CD1c-positive myeloid dendritic cell (primary cell): ENCODE measurements at regions not wholly inside any gene's neighbourhood (a gene's known extent, or its start where the extent isn't known, plus 50 kb on each side); places are given as distances from the start of the nearest gene placed in this dataset.

Source experiments
- DNase-seq: peaks from one replicate; pipeline ENCODE4 v3.0.0-alpha.2; 2016; ENCODE audit errors: extremely low spot score

DNA sequence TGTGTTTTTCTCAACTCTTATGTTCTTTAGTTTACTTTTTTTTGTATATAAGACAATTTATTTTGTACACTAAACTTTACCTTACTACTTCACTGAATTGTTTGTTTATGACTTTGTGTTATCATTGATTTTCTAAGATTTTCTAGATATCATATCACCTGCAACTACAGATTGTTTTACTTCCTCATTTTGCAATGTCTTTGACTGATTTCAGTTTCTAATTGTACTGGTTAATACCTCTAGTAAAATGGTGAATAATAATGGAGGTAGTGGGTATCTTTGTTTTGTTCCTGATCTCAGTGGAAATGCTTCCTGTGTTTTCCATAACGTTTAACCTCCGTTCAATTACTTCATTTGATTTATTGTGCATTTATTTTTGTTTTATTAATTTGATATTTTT lies 490.2 kb downstream of the TLL1 start:
- DNase-seq, result no peak

DNA sequence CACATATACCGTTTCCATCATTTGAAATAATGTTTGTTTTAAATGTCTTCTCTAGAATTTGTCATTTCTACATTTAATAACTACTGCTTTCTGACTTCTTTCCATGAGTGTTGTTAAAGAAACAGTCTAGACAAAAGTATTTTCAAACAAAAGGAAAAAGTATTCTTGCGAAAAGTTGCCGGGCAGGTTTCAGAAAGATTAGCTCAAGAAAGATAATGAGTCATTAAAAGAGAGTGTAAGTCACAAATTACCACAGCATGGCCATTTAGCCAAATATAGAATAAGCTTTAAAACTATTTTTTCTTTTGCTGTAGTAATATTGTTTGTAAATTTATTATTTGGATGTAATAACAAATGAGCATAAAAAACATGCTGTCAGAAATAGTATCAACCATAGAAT lies 493.0 kb downstream of the TLL1 start:
- DNase-seq, result no peak

DNA sequence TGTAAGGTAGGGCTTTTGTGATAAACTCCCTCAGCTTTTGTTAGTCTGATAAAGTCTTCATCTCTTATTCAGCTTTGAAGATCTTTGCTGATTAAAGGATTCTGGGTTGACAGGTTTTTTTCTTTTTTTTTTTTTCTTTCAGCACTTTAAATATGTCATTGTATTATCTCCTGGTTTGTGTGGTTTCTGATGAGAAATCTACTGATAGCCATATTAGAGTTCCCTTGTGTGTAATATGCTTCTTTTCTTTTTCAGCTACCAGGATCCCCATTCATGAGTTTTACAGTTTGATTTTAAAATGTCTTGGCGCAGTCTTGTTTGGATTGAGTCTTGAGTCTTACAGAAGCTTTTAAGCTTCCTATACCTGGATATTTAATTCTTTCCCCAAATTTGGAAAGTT lies 504.5 kb downstream of the TLL1 start:
- no peak for DNase-seq

DNA sequence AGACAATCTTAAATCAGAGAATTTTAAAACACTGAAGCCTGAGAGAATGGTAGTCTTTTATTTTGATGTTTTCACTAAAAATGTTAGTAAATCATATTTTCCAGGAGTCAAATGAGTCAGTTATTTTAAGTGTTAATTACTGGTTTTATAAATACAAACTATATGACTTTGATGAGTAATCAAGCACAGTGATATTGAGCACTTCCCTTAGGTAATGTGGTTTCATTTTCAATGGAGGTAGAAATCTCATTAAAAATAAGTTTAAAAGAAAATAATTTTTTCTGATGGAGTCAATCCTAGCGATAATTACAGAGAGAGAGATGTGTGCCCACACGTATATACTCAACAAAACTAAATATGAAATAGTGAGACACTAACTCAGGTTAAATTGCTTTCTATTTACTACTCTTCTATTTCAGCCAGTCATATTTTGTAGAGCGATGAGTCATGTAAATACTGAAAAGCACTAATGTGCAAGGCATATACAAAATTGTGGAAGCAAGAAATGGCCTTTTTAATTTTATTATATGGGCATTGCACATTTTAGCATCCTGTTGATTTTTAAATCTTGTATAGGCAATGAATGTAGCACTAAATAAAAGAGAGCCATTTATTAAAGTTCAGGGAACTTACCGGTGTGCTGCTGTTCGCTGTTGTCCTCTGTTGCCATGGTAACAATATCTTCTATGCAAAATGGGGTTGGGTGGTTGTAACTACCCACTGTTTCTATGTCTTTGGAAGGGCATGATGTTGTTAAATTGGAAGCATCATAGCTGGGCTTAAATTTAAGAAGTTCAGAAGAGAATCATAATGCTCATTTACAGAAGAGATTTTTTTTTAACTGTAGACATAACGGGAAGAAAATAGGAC lies 513.7 kb downstream of the TLL1 start:
- DNase-seq, result no peak

DNA sequence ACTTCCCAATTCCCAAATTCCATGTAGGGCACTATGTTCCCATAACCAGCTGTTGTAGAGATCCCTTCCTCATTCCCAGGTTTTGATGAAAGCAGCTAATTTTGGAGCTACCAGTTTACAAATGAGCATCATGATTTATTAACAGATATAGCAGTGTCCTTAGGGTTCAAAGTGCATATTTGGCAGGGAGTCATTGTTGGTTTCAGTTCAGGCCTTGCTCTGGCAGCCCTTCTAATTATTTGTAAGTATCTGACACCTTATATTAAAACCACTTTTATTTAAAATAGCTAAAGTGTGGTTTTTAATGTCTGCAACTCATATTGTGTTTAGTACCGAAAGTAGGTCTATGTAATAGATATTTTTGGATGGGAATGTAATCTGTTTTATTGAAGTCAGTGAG lies 518.5 kb downstream of the TLL1 start:
- DNase-seq, result no peak

DNA sequence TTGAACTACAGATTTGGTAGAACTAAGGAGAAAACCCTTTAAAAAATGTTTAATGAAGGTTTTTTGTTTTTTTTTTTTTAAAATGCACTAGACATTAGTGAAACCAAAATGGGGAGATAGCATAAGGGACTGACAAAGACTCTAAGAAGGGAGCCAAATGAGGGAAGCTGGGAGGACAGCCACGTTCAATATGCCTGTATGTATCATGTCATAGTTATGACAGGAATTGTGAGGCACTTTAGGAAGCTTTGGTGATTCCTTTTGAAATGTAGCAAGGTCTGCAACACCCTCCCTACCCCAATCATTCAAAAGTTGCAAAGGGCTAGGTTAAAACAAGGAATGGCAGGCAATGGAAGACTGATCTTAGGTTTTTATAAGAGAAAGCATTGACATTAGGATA lies 526.0 kb downstream of the TLL1 start:
- no peak for DNase-seq

DNA sequence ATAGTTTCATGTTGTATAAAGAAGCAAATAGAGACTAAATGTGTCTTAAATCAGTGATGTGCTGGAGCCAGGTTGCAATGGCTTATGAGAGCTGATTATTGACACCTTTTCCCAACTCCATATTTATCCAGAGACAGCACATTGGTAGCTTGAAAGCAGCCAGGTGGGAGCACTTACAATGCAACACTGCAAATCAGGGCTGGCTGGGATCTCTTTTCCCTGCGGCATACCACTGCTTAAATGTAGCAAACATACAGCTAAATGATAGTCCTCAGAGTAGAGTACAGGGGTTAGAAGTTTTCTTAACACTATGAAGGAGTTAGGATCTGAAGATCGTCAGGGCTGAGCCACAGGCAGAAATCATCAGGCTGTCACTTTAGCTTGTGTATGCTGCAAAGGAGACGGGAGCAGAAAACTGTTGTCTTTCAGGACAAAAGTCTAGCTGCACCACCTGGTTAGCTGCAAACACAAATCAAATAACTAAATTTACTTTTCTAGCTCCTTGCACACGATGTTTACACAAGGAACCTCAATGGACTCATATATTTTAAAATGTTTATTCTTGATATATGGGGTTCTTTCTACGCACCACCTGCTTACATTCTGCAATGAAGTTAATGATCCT lies 527.3 kb downstream of the TLL1 start:
- no peak for DNase-seq

DNA sequence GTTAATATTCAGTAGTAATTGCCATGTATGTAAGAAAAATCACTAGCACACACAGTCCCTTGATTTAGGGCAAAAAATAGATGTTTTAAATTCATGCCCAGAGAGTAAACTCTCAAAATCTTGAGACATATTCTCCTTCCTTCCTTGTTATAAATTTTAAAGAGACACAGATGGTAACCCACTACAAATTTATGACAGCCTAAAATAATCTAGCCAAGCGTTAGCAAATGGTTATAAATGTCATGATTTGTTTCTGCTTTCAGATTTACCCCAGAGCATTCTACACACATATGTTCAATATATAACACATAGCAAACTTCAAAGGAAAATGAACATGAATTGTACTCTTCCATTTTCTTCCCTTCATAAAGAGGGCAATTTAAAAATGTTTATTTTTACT lies 540.3 kb downstream of the TLL1 start:
- DNase-seq, result no peak

DNA sequence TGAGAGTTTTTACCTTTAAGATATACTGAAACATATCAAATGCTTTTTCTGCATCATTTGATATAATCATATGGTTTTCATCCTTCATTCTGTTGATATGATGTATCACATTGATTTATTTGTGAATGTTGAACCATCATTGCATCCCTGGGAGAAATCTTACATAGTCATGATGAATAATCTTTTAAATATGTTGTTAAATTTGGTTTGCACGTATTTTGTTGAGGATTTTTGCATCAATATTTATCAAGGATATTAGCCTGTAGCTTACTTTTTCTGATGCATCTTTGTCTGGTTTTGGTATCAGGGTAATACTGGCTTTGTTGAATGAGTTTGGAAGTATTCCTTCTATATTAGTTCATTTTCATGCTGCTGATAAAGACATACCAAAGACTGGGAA lies 541.4 kb downstream of the TLL1 start:
- DNase-seq, result no peak

DNA sequence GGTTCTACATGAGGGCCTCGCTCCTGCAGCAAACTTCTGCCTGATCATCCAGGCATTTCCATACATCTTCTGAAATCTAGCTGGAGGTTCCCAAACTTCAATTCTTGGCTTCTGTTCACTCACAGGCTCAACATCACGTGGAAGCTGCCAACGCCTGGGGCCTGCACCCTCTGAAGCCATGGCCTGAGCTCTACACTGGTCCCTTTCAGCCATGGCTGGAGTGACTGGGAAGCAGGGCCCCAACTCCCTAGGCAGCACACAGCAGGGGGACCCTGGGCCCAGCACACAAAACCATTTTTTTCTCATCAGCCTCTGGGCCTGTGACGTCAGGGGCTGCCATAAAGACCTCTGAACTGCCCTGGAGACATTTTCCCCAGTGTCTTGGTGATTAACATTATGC lies 542.7 kb downstream of the TLL1 start:
- DNase-seq, result no peak

DNA sequence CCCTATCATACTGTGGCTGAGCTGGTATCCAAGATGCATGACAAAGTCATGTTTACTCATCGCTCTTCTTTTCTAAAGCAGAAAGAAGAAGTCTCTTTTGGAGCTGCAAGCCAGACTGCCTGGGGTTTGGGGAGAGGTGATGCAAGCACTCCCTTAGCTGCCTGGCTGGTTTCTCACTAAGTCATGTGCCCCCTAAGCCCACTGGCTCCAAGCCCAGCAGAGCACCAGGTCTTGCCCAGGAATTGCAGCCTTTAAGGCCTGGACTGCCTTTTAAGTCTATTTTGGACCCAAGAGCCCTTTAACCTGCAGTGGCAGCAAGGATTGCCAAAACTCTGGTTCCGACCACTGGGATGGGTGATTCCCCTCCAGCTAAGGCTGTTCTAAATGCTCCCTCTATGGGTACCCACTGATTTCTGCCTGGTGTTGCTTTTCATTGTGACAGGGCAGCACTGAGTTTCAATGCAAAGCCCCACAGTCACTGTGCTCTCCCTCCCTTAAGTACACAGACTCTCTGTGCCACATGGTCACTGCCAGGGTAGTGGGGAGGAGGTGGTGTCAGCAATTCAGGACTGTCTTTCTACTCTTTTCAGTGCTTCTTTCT lies 548.6 kb downstream of the TLL1 start:
- no peak for DNase-seq

DNA sequence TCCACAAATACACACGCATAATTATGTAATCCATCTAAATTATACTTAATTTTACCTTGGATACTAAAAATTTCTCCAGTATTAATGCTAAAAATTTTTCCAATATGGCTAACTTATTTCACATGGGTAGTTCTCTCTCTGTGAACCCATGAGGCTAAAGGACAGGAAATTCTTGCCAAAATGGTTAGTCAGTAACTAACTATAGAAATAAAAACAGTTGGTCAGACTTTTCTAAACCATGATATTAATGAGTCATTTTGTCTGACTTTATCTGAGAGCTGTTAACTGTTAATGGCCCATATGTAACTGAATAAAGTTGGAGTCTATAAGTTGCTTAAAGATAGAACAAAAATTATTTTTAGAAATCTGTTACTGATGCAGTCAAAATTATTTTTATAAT lies 549.4 kb downstream of the TLL1 start:
- no peak for DNase-seq

DNA sequence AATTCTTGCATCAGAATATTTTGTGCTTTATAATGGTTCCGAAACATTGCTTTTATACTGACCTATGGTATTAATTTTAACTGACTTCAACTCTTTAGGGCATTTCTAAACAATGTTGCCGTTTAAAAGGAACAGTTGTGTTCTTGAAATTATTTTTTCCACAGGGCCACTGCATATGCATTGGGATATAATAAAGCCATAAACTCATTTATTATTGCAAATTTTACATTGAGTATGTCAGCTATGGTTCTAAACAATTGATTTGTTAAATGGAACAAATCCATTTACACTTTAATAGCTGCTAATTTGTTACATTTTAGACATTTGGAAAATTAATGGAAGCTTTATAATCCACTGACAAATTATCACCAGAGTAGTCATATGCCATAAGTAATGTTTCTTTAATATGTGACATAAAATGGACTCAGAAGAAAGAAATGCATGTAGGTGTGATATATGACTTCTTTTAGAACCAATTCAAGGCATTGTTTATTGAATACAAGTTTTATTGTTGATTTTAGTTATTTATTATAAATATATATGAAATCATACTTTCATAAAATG lies 553.3 kb downstream of the TLL1 start:
- no peak for DNase-seq

DNA sequence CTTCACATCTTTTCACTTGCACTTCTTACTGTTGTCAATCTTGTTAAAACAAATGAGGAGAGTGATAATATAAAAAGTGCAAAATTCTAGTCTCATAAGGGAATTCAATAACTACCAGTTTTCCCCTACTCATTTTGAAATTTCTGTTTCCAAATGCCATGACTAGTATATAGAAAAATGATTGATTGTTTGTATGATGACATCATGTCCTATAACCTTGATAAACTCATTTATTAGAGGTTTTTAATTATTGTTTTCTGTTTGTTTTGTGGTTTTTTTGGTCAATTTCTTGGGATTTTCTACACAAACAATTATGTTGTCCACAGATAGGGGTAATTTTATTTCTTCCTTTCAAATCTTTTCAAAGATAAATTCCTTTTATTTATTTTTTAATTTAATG lies 559.1 kb downstream of the TLL1 start:
- DNase-seq, result no peak

DNA sequence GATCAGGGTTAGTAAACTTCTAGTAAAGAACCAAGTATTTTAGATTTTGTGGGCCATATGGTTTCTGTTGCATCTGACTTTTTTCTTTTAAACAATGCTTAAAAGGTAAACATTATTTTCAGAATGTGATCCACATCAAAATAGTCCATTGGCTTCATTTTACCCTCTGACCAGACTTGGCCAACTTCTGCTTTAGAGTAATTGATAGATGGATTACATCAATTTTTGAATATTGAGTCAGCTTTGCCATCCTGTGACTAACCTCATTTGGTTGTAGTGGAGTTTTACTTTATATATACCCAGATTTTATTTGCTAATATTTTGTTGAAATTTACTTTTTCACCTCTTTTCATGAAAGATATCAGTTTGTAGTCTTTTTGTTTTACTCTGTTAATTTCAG lies 559.8 kb downstream of the TLL1 start:
- DNase-seq, result no peak

DNA sequence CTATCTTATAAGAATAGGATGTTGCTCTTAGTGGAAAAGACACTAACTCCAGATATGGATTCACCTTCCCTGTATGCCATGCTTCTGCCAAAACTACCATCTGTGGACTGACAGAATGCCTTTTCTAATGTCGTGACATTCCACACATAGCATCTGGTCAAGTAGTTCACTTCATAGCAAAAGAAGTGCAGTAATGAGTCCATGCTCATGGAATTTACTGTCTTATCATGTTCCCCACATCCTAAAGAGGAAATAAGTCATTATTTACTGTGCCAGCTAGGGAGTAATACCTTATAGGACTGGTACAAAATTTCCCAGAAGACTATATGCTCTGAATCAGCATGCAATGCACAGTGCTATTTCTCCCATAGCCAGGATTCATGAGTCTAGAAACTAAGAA lies 562.4 kb downstream of the TLL1 start:
- DNase-seq, result no peak

DNA sequence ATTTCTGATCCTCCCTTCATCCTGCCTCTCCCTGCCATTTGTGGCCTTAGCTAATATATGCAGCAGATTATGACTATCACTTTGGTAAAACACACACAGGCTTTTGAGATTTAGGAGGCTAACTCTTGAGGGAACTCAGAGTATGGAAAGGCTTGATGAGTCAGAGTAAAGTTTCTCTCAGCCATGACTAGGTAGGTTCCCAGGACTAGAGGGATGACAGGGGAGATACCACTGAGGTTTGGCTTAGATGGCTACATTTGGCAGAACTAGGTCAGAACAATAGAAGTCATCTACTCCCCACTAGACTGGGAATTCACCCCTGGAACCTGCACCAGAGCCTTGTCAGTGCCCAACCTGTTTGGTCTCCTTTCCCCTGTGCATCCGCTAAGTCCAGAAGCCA lies 585.7 kb downstream of the TLL1 start:
- no peak for DNase-seq

DNA sequence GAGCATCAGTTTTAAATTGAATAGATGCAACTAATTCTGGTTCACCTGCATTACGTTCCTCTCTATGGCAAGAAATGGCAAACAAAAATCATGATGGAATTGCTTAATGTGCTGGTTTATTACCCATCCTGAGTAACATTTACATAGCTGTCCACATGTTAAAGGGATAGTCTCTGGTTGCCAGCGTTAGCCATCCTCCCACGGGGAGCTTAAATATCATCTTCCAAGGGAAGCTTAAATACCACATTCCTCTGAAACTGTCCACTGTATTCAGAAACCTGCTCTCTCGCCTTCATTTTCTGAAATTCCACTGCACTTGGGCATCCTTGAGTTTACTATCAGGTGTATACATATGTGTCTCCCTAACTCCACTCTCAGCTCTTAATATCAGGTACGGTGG lies 586.6 kb downstream of the TLL1 start:
- no peak for DNase-seq

DNA sequence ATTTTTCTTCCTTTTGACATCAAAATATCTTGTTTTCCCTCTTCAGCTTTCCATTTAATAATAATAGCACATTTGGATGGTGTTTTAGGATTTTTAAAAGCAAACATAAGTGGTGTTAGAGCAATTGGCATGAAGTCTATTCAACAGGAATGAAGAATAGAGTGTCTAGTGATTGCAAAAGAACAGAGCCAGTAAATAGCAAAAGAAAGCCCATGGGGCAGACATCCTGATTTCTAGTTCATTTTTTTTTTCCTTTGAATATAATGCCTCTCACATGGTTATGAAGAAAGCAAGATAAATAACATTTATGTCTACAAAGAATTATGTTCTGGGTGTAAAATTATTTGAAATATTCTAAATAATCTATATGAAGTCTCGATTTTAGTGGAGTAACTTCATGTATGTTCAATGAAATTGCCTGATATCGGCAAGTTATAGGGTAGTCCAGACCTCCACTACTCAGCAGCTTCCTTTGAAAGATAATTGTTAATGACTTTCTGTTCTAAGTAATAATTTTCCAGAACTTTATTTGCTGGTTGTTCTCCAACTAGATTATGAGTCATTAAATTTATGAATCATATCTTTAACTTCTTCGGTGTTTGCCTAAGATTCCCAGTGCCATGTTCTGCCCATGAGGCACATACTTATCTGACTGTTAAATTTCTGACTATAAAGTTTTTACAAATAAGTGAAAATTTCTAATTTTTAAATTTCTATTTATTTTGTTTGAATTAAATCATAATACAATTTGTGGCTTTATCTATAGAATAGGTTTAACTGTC lies 587.9 kb downstream of the TLL1 start:
- DNase-seq, result no peak

DNA sequence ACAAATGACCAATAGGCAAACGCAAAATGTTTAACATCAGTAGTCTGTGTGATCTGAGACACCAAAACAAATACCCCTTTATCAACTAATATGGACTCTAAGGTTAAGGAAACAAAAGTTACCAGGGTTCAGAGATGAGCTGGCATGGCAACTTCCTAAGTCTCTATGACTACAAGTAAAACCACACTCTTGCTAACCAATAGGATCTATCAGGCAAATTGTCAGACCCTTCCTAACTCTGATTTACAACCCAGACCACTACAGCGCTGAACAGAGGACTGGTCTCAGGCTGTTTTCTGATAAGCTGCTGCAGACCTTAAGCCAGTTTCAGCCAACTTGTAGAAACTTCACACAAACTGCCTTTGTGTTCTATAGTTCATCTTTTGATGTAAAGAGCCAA lies 608.0 kb downstream of the TLL1 start:
- DNase-seq, result no peak

DNA sequence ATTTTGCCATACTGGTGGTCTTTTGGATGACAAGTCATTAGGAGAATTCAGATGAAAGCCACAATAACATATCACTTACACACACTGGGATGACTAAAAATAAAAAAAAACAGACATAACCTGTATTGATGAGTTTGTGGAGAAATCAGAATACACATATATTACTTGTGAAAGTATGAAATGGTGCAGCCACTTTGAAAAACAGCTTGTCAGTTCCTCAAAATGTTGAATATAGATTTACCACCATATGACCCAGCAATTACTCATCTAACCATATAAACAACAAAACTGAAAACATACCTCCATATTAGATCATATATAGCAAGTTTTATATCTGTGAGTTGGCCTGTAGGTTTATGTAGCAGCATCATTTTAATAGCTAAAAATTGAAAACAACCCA lies 608.7 kb downstream of the TLL1 start:
- DNase-seq, result no peak

DNA sequence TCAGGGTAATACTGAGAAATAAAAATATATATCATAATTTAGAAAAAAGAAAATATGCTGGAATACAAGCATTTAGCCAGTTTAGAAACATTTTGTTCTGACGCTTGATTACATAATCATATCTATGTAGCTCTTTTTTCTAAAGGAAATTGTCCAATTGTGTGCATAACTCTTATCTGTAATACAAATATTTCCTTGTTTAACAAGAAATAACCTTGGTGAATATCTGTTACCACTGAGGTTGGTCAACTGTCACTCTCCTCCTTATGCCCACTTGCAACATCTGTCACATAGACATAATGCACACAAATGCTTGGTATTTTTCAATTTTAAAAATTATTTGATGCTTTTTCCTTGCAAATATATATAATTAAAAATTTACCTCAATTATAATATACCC lies 609.7 kb downstream of the TLL1 start:
- no peak for DNase-seq
